ENCODE measurements at regions not wholly inside any gene's neighbourhood (a gene's known extent, or its start where the extent isn't known, plus 50 kb on each side); places are given as distances from the start of the nearest gene placed in this dataset.

GRCh38 chr13:48888613-48889012, 87.1 kb upstream of the FNDC3A start:
- no peak for DNase-seq (ENCODE audit: low read depth in 3 of 3)

DNA sequence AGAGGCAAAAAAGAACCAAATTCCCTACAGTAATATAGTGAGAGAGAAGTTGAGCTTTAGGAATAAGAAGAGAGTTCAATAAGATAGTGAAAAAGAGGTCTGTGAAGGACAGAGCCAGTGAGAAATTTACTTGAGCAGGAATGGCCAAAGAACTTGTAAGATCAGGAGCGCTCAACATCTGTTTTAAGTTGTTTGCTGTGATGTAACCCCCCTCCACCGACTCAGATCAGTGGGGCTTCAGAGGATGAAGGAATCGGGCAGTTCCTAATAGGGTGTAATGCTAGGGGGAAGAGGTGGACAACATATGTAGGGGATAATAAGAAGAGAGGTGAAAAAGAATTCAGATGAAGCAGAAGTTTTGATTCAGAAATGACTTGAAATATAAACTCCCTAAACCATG, 85.3 kb upstream of the FNDC3A start:
- no peak for DNase-seq (ENCODE audit: low read depth in 3 of 3)

GRCh38 chr13:48891586-48891985, 84.1 kb upstream of the FNDC3A start:
- DNase-seq (ENCODE audit: low read depth in 3 of 3) = peak in 1 of 3 experiments; percentile 11

DNA sequence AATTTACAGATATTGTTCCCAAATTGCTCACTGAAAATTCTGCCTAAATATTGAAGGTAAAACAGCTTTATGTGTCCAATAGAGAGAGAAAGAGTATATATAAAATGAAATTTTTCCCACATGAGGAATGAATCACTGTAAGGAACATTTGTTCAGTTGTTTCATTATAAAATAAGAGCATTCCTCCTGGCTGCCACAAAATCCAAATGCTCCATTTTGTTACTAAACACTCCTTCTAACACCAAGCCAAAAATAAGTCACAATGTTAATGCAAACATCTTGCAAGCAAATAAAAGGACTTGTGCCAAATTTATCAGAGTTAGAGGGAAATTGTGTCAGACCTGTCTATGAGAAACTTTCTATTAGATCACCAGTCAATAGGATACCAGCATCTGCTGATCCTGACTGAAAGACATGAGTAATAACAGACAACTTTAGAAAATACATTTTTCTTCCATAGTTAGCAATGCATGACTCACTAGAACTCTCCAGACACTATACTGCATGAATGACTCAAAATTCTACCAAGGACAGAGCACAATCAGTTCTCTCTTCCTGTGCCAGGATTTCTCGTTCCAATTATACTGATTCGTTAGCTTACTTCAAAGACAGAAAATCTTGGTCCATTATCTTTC, 83.5 kb upstream of the FNDC3A start:
- DNase-seq (ENCODE audit: low read depth in 3 of 3) = no peak

DNA sequence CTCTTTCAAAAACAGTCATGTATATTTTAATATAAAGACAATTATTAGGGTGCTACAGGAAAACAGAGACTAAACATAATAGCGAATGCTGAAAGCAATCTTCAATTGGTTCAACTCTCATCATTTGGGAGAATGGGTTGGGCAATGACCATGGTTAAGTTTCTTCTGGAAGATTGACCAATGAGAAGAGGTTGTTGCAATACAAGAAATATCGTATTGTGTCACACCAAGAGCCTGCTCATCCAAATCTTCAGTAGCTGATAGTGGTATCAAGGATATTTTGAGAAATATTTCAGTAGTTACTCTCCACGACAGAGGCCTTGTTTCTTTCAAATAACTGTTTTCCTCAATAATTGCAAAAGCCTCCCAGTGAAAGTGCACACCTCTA, 83.0 kb upstream of the FNDC3A start:
- DNase-seq (ENCODE audit: low read depth in 3 of 3) = no peak

DNA sequence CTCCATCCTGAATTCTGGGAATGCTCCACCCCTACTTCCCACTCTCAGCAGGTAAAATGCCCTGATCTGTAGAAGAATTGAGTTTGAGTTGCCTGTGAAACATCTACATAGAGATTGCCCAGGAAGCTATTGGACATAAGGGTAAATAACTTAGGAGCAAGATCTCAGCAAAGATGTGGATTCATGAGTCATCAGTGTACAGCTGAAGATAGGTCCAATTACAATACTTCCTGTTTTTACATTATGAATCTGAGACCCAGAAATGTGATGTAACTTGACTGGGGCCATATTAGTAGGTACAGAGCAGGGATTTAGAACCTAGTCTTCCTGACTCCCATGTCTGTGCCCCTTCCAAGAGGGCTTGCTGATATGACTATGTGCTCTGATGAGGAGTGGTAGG, 79.4 kb upstream of the FNDC3A start:
- no peak for DNase-seq (ENCODE audit: low read depth in 3 of 3)

DNA sequence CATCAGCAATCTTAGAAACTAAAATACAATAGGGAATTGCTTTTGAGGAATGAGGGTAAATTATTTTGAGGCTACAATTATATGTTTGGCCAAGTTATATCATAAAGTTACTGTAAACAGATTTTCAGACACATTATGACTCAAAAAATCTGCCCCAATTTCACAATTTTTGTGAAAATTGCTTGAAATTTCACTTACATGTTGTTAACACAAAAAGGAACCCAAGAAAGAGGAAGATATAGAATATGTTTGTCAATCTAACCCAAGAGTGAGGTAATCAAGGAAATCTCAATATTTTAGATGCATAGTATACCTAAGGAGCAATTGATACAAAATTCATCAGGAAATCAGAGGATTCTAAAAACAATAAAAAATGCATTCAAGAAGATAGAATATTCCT, 73.9 kb upstream of the FNDC3A start:
- no peak for DNase-seq (ENCODE audit: low read depth in 3 of 3)

DNA sequence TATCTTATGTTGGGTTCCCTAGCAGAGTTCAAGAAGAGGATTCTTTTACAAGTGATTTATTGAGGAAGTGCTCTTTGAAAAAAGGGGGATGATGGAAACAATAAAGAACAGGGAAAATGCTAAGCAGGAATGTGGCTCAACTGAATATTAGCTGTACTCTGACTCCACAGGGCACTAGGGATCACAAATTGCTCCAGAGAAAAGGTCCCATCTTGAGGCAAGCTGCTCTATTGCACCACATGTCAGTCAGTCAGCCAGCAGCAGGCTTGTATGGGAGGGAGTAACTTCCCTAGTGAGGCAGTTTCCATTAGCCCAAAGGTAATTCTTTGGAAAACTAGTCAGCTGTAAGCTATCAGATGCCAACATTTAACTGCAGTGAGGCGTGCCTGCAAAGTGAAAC, 73.3 kb upstream of the FNDC3A start:
- no peak for DNase-seq (ENCODE audit: low read depth in 3 of 3)

- DNase-seq (ENCODE audit: low read depth in 3 of 3) = no peak
Observed at GRCh38 chr13:48904668-48905290, 70.9 kb upstream of the FNDC3A start.

GRCh38 chr13:48906200-48906599, 69.5 kb upstream of the FNDC3A start:
- DNase-seq (ENCODE audit: low read depth in 3 of 3) = no peak

GRCh38 chr13:48908381-48909055, 67.2 kb upstream of the FNDC3A start:
- no peak for DNase-seq (ENCODE audit: low read depth in 3 of 3)

GRCh38 chr13:48909056-48909389, 66.7 kb upstream of the FNDC3A start:
- DNase-seq (ENCODE audit: low read depth in 3 of 3) = no peak

DNA sequence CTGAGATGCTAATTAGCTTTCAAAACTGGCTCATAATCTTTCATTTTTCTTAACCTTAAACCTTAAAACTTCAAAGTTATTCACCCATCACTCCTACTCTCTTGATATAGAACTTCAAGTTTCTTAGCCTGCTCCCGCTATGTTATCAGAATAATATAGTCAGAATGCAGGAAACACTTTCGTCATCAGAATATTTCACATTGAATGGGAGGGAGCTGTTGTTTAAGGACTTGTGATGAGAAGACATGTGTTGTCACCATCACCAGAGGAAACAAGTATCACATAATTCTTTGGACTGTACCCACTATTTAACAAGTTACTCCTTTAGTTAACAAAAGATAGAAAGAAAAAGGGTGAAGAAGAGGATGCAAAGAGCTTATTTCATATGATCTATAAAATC, 65.0 kb upstream of the FNDC3A start:
- no peak for DNase-seq (ENCODE audit: low read depth in 3 of 3)

DNA sequence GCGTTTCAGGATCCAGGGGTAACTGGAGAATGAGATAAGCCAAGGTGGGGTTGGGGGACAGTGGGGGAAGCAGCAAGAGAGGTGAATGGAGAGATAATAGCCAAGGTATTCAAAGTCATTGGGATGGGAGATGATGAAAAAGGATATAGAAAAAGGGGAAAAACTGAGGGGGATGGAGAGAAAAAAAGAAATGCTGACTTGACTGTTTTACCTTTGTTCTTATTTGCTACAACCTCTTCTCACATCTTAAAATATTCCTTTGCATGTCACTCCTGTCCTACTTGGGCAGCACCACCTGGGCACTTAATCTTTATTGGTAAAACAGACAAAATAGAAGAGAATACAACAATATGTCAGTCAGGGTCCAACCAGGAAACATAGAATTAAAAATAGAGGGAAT, 56.0 kb upstream of the FNDC3A start:
- no peak for DNase-seq (ENCODE audit: low read depth in 3 of 3)

- no peak for DNase-seq (ENCODE audit: low read depth in 3 of 3)
Observed at GRCh38 chr13:48920730-48921129, 55.0 kb upstream of the FNDC3A start.

GRCh38 chr13:48923376-48923775, 52.3 kb upstream of the FNDC3A start:
- DNase-seq (ENCODE audit: low read depth in 3 of 3) = no peak

DNA sequence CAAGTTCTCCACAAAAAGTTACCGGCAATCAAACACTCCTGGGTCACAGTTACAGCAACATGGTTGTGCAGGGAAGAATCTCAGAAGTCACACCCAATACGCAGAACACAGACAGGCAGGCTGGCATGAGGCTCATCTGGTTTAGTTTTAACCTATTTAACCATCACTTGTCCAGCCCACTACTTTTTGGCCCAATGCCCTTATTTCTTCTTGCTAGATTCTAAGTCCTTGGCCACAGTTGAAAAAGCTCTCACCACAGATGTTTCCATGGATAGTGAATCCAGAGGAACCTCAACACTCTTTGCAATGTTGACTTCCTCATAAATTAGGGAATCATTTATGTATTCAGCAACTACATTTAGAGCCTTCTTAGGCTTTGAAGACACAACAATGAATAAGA, 50.7 kb upstream of the FNDC3A start:
- no peak for DNase-seq (ENCODE audit: low read depth in 3 of 3)

Data from stimulated activated CD4-positive, alpha-beta T cell treated with anti-CD3 and anti-CD28 coated beads, TNF-alpha, amount 100 ng/mL, for 24 hours (primary cell).